OCI-LY1 (cell line): ENCODE measurements at regions not wholly inside any gene's neighbourhood (a gene's known extent, or its start where the extent isn't known, plus 50 kb on each side); places are given as distances from the start of the nearest gene placed in this dataset.

Experiments used
- H2AFZ ChIP-seq: fragments of 200-600 bp; sonication (generic), shearing (Covaris generic); 2 replicates; pipeline ENCODE4 v1.6.0; 2014; ENCODE audit warnings: antibody characterized with exemption, mild to moderate bottlenecking, low read length
- H3F3A ChIP-seq: fragments of 200-600 bp; sonication (generic), shearing (Covaris generic); 2 replicates; pipeline ENCODE4 v1.6.0; 2014; ENCODE audit warnings: mild to moderate bottlenecking, antibody characterized with exemption, low read length, moderate library complexity; ENCODE audit not compliant: insufficient read depth
- H3K27ac ChIP-seq: fragments of 200-600 bp; sonication (generic); 2 replicates; pipeline ENCODE4 v1.5.1; 2014; ENCODE audit warnings: low read length, mixed run types, mild to moderate bottlenecking, low read depth; ENCODE audit not compliant: poor library complexity, severe bottlenecking
- H3K27me3 ChIP-seq: fragments of 200-600 bp; sonication (generic); 2 replicates; pipeline ENCODE4 v1.6.0; 2014; ENCODE audit warnings: antibody characterized with exemption, mild to moderate bottlenecking, low read length, moderate library complexity; ENCODE audit not compliant: insufficient read depth
- H3K36me3 ChIP-seq: fragments of 200-600 bp; sonication (generic); 2 replicates; pipeline ENCODE4 v1.6.1; 2014; ENCODE audit warnings: mild to moderate bottlenecking, antibody characterized with exemption, low read length, moderate library complexity, mixed read lengths; ENCODE audit not compliant: insufficient read depth
- H3K4me1 ChIP-seq: fragments of 200-600 bp; sonication (generic); 2 replicates; pipeline ENCODE4 v1.5.1; 2014; ENCODE audit warnings: mild to moderate bottlenecking, low read length, moderate library complexity; ENCODE audit not compliant: insufficient read depth, severe bottlenecking
- H3K4me2 ChIP-seq: fragments of 200-600 bp; sonication (generic), shearing (Covaris generic); 2 replicates; pipeline ENCODE4 v1.6.1; 2014; ENCODE audit warnings: low read length
- H3K4me3 ChIP-seq: fragments of 200-600 bp; sonication (generic); 2 replicates; pipeline ENCODE4 v1.5.1; 2014; ENCODE audit warnings: low read length, low read depth, mild to moderate bottlenecking, mixed read lengths; ENCODE audit not compliant: poor library complexity, severe bottlenecking
- H3K79me2 ChIP-seq: fragments of 200-600 bp; shearing (Covaris generic); 2 replicates; pipeline ENCODE4 v1.6.1; 2016; ENCODE audit warnings: mixed run types, low read length, mixed read lengths; ENCODE audit not compliant: insufficient read depth
- H3K9ac ChIP-seq: fragments of 200-600 bp; sonication (generic), shearing (Covaris generic); 2 replicates; pipeline ENCODE4 v1.6.1; 2014; ENCODE audit warnings: mild to moderate bottlenecking, low read length, mixed read lengths
- H3K9me2 ChIP-seq: fragments of 200-600 bp; sonication (generic), shearing (Covaris generic); 2 replicates; pipeline ENCODE4 v1.6.1; 2014; ENCODE audit warnings: low read depth, mild to moderate bottlenecking, low read length, mixed read lengths
- H3K9me3 ChIP-seq: fragments of 200-600 bp; shearing (Covaris generic); 2 replicates; pipeline ENCODE4 v1.6.1; 2014; ENCODE audit warnings: low read length, mixed read lengths
- H4K20me1 ChIP-seq: fragments of 200-600 bp; sonication (generic), shearing (Covaris generic); 2 replicates; pipeline ENCODE4 v1.6.0; 2016; ENCODE audit warnings: mild to moderate bottlenecking, low read length; ENCODE audit not compliant: insufficient read depth
- EZH2 ChIP-seq: fragments of 200-600 bp; sonication (generic), shearing (Covaris generic); IDR thresholded peaks from 2 replicates; pipeline ENCODE4 v1.8.0; 2017; ENCODE audit warnings: borderline replicate concordance, mixed run types, mild to moderate bottlenecking, antibody characterized with exemption, low read length, moderate library complexity, mixed read lengths
- TF ChIP-seq, protein P1 (sequence below): fragments of 200-600 bp; sonication (generic), shearing (Covaris generic); IDR thresholded peaks from 2 replicates; pipeline ENCODE4 v1.5.1; 2017; ENCODE audit warnings: mild to moderate bottlenecking, antibody characterized with exemption, low read length, moderate library complexity, mixed read lengths

DNA sequence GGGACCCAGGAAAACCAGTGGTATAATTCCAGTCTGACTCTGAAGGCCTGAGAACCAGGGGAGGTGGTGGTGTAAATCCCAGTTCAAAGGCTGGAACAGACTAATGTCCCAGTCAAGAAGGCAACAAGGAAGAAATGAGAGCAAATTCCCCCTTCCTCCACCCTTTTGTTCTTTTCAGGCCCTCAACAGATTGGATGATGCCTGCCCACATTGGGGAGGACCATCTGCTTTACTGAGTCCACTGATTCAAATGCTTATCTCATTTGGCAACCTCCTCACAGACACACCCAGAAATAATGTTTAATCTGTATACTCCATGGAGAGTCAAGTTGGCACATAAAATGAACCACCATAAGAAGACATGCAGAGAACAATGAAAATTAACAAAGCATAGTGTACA is 61.9 kb upstream of the CRYM start:
- H3K9me3 ChIP-seq: 0 out of 2 replicates have a peak, but pooled peaks cover 3% of the 10 kb centered on the region
- no peak overlapping the region for H3K4me2 ChIP-seq
- no peak overlapping the region for H3K9ac ChIP-seq
- H3F3A ChIP-seq: no peaks in the 10 kb centered on the region
- no peaks in the 10 kb centered on the region for H3K27me3 ChIP-seq
- H3K36me3 ChIP-seq: no peaks in the 10 kb centered on the region
- no peaks in the 10 kb centered on the region for H4K20me1 ChIP-seq
- H3K79me2 ChIP-seq: no peaks in the 10 kb centered on the region
- H3K4me3 ChIP-seq: no peak overlapping the region
- no peak overlapping the region for H2AFZ ChIP-seq
- no peaks in the 10 kb centered on the region for H3K9me2 ChIP-seq
- peaks cover 3% of the 10 kb centered on the region for H3K4me1 ChIP-seq
- TF ChIP-seq, protein P1, sequence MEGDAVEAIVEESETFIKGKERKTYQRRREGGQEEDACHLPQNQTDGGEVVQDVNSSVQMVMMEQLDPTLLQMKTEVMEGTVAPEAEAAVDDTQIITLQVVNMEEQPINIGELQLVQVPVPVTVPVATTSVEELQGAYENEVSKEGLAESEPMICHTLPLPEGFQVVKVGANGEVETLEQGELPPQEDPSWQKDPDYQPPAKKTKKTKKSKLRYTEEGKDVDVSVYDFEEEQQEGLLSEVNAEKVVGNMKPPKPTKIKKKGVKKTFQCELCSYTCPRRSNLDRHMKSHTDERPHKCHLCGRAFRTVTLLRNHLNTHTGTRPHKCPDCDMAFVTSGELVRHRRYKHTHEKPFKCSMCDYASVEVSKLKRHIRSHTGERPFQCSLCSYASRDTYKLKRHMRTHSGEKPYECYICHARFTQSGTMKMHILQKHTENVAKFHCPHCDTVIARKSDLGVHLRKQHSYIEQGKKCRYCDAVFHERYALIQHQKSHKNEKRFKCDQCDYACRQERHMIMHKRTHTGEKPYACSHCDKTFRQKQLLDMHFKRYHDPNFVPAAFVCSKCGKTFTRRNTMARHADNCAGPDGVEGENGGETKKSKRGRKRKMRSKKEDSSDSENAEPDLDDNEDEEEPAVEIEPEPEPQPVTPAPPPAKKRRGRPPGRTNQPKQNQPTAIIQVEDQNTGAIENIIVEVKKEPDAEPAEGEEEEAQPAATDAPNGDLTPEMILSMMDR: no peak
- TF ChIP-seq EZH2: no peak
- H3K27ac ChIP-seq: no peak overlapping the region

DNA sequence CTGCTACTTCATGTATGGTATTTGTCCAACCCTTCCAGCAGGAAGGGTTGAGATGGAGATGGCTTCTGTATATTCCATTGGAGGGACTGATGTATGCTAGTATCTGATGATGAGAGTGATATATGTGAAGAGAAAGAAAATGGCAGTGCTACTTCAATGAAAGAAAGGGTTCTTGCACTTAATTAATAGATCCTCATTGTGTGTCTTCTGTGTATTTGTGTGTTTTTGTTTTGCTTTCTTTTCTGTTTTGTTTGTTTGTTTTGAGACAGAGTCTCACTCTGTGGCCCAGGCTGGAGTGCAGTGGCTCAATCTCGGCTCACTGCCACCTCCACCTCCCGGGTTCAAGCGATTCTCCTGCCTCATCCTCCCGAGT is 61.2 kb upstream of the CRYM start:
- no peak overlapping the region for H3K9ac ChIP-seq
- H3K4me1 ChIP-seq: no peaks in the 10 kb centered on the region
- no peaks in the 10 kb centered on the region for H3K79me2 ChIP-seq
- H3K9me3 ChIP-seq: 0 out of 2 replicates have a peak, but pooled peaks cover 3% of the 10 kb centered on the region
- no peaks in the 10 kb centered on the region for H3K9me2 ChIP-seq
- no peak overlapping the region for H3K27ac ChIP-seq
- H3F3A ChIP-seq: no peaks in the 10 kb centered on the region
- H2AFZ ChIP-seq: no peak overlapping the region
- H3K36me3 ChIP-seq: no peaks in the 10 kb centered on the region
- no peak overlapping the region for H3K4me2 ChIP-seq
- H3K4me3 ChIP-seq: no peak overlapping the region
- TF ChIP-seq, protein P1: no peak
- no peak for TF ChIP-seq EZH2
- H3K27me3 ChIP-seq: no peaks in the 10 kb centered on the region
- no peaks in the 10 kb centered on the region for H4K20me1 ChIP-seq

DNA sequence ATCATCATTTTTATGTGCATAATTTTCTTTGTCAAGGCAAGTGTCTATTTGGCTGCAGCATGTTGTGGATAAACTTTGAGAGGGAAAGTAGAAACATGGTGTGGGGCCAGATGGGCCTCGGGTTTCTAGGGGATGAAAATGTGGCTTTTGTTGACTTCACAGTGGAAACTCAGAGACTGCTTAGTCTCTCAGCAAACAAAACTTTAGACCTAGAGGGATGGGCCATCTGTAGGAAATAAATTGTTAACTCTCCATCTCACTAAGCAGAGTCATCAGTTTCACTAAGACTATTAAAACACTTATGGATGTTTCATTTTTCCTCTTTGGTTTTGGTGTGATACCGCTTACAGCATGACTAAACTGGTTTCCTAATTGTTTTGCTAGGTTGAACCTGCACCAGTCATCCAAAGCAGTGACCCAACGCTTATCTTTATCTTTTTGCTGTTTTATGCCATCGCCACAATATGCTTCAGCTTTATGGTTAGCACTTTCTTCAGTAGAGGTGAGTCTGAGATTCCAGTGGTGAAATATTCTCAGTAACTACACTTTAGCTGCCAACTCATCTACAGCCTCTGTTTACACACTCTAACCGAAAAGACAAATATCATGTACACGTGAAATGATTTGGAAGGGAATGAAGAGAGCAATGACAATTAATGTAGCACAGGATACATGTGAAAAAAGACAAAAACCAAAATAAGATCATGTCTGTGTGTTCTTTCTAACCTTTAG is 60.6 kb upstream of the CRYM start:
- no peak overlapping the region for H3K4me3 ChIP-seq
- TF ChIP-seq EZH2: no peak
- TF ChIP-seq, protein P1: no peak
- no peak overlapping the region for H3K4me2 ChIP-seq
- no peaks in the 10 kb centered on the region for H4K20me1 ChIP-seq
- no peaks in the 10 kb centered on the region for H3K4me1 ChIP-seq
- 0 out of 2 replicates have a peak, but pooled peaks cover 3% of the 10 kb centered on the region for H3K9me3 ChIP-seq
- no peaks in the 10 kb centered on the region for H3K79me2 ChIP-seq
- H3K27me3 ChIP-seq: no peaks in the 10 kb centered on the region
- H2AFZ ChIP-seq: no peak overlapping the region
- no peak overlapping the region for H3K9ac ChIP-seq
- no peaks in the 10 kb centered on the region for H3K9me2 ChIP-seq
- no peaks in the 10 kb centered on the region for H3F3A ChIP-seq
- H3K27ac ChIP-seq: no peak overlapping the region
- H3K36me3 ChIP-seq: no peaks in the 10 kb centered on the region
